T-helper 9 cell (primary cell): ENCODE measurements at regions not wholly inside any gene's neighbourhood (a gene's known extent, or its start where the extent isn't known, plus 50 kb on each side); places are given as distances from the start of the nearest gene placed in this dataset.

Experiments
- DNase-seq: peaks from one replicate; pipeline ENCODE4 v3.0.0-alpha.2; 2020

- no peak for DNase-seq
These were observed 1237.8 kb downstream of the SLITRK5 start for GRCh38 chr13:88908961-88909441.

GRCh38 chr13:88919970-88920628, 1248.9 kb downstream of the SLITRK5 start:
- no peak for DNase-seq

GRCh38 chr13:88925954-88926353, 1254.8 kb downstream of the SLITRK5 start:
- DNase-seq = no peak

GRCh38 chr13:88926890-88927502, 1255.8 kb downstream of the SLITRK5 start:
- DNase-seq = no peak

- DNase-seq = no peak
These were observed 1261.8 kb downstream of the SLITRK5 start for GRCh38 chr13:88932950-88933349.

GRCh38 chr13:88937384-88937783, 1266.2 kb downstream of the SLITRK5 start:
- no peak for DNase-seq

DNA sequence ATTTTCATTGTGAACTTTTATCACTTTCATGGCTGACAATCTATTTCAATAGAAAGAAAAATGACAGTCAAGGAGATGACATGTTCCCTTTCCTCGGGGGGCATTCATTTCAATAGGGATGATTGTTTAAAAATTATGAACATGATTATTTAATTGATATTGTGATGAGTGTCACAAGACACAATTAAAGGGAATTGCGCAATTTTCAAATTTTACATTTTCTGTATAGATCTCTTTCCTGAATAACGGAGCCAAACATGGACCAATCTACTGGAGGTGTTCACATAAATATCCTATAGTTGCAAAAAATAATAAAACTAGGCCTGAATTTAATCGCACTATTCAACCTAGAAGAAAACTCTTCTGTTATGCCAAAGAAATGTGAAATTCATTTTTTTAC, 1274.6 kb downstream of the SLITRK5 start:
- no peak for DNase-seq

DNA sequence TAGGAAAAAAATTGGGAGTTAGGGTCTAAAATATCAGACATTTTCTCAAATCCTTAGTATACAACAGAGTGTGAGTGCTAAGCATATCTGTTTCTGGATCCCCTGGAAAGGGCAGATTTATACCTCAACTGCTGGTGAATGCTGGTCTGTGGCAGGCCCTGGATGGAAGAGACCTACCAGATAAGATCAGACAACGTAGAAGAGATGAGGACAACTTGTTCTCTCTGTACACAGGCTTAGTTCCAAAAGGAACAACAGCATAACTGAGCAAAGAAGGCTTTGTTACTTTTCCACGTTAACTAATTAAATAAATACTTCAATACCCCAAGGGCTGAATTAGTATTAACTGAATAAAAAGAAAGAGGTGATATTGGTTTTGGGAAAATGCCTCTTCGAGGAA, 1277.3 kb downstream of the SLITRK5 start:
- DNase-seq = no peak

DNA sequence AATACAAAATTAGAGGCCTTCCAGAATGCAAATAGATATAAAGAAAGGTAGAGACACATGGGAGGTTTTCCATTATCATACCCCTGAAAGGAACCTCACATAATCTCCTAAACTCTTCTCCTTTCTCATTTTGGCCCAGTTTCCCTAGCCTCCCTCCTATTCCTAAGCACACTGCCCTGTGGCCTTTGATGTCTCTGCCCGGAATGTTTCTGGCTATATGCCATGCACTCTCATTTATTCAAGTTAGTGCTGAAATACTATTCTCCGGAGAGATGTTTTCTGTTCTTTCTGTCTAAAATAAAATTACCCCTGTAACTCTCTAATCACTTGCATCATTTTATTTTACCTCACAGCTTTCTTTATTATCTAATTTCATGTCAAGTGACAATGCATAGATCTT, 1287.7 kb downstream of the SLITRK5 start:
- DNase-seq = no peak

DNA sequence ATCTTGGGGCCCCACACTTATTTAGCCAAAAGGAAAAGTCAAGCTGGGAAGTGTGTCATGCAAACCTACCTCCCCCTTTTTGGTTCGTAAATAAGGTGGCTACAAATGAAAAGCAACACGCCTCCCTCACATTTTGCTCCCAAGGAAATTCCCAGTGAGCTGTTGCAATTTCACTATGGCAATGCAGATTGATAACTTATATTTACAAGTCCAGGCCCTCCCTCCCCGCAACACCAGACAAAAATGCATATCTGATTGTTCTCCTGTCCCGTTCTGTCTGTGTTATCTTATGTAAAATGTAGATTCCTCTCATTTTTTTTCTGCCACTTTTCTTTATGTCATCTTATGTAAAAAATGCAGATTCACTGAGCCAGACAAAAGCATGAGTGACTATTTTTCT, 1305.3 kb downstream of the SLITRK5 start:
- DNase-seq = no peak

GRCh38 chr13:88978607-88979006, 1307.4 kb downstream of the SLITRK5 start:
- DNase-seq = no peak

DNA sequence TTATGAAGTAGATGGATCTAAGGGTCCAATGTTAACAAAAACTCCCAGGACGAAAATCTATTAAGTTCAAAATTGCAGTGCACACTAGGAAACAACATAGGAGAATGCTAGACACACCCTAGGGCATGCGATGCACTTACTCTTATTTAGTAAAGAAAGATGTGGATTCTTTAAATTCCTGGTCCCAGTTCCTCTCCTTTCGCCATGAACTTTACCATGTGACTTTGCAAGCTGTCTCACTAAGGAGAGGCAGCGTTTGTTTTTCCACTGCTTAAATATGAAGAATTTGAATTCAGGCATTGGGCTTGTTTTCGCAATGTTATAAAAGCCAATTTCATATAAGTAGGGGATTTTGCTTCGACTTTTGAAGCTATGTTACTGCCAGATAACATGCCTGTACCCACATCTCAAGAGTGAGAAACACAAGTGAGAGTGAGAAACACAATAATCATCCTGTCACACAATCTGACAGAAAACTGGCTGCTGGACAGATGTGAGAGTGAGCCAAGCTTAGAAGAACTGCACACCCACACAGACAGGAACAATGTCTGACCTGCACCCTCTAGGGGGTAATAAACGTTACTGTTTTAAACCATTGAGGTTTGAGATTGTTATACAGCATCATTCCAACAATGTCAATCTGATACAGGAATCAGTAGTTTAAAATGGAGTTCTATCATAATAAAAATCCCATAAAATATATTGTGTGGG, 1308.4 kb downstream of the SLITRK5 start:
- DNase-seq = no peak

GRCh38 chr13:89003656-89004055, 1332.5 kb downstream of the SLITRK5 start:
- no peak for DNase-seq

DNA sequence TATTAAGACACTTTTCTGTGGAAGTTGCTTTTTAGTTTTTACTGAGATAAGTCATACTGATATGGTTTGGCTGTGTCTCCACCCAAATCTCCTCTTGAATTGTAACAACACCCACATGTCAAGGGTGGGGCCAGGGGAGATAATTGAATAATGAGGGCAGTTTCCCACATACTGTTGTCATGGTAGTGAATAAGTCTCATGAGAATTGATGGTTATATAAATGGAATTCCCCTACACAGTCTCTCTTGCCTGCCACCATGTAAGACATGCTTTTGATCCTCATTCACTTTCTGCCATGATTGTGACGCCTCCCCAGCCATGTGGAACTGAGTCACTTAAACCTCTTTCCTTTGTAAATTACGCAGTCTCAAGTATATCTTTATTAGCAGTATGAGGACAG, 1340.4 kb downstream of the SLITRK5 start:
- DNase-seq = no peak

DNA sequence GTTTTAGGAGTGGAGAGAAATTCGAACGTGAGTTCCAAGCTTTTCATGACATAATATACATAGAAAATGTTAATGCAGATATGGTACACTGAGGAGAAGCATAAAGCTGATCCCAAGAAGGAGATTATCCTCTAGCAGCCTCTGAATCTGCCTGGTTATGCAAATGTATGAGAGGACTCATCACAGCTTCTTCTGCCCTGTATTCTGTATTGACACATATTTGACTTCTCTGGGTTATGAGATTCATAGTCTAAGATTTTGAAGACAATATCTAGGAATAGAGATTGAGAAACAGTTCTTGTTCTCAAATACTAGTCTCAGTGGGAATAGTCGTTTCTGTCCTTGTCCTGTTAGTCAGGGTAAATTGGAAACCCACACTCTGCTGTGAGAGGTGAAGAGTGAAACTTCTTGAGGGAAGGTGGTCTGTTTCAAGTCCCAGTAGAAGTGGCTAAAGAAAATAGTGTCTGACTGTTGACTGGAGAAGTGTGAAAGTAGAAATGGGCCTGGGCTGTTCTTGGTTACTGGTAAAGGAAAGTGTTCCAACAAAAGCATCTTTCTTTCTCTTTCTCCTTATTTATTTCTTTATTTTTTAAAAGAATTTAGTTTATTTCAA, 1356.6 kb downstream of the SLITRK5 start:
- DNase-seq = no peak

GRCh38 chr13:89029062-89029461, 1357.9 kb downstream of the SLITRK5 start:
- DNase-seq = no peak

DNA sequence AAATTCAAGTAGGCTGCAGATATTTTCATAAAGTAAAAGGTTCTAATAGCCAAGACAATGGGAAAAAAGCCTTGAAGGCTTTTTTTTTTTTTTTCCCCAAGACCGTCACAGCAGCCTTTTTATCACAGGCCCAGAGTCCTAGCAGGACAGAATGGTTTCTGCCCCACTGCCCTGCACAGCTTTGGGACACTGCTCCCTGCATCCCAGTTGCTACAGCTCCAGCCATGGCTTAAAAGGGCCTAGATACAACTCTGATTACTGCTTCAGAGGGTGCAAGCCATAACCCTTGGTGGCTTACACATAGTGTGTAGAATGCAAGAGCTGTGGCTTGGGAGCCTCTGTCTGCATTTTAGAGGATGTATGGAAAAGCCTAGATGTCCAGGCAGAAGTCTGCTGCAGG, 1362.8 kb downstream of the SLITRK5 start:
- DNase-seq = no peak

DNA sequence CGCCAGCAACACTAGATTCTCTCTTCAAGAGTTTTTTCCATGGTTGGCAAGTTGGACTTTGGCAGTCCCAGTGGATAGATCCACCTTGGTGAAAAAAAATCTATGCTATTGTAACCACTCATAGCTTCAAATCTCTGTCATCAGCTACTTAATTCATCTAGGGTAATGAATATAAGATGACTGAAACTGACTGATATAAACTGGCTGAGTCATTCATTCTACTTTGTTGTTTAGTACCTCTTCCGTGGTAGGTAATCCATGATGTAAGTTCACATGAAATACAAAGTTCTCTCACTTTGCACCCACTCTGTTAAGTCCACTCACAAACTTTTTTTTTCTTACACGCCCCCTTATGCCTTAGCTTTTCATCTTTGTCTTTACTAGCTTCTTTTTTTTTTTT, 1381.5 kb downstream of the SLITRK5 start:
- DNase-seq = no peak

- DNase-seq = no peak
These were observed 1382.2 kb downstream of the SLITRK5 start for GRCh38 chr13:89053418-89053817.

DNA sequence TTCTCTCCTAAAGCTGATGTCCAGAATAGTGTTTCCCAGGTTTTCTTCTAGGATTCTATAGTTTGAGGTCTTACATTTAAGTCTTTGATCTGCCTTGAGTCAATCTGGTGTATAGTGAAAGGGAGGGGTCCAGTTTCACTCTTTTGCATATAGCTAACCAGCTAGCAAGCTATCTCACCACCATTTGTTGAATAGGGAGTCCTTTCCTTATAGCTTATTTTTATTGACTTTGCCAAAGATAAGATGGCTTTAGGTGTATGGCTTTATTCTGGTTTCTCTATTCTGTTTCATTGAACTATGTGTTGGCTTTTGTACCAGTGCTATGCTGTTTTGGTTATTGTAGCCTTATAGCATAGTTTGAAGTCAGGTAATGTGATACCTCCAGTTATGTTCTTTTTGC, 1386.1 kb downstream of the SLITRK5 start:
- DNase-seq = no peak

DNA sequence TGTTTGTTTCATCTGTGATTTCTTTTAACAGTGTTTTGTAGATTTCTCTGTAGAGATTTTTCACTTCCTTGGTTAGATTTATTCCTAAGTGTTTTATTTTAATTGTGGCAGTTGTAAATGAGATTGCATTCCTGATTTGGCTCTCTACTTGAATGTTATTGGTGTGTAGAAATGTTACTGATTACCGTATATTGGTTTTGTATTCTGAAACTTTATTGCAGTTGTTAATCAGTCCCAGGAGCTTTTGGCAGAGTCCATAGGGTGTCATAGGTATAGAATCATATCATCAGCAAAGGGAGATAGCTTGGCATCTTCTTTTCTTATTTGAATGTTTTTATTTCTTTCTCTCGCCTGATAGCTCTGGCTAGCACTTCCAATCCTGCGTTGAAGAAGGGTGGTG, 1386.7 kb downstream of the SLITRK5 start:
- no peak for DNase-seq

- DNase-seq = no peak
These were observed 1390.7 kb downstream of the SLITRK5 start for GRCh38 chr13:89061821-89062220.

DNA sequence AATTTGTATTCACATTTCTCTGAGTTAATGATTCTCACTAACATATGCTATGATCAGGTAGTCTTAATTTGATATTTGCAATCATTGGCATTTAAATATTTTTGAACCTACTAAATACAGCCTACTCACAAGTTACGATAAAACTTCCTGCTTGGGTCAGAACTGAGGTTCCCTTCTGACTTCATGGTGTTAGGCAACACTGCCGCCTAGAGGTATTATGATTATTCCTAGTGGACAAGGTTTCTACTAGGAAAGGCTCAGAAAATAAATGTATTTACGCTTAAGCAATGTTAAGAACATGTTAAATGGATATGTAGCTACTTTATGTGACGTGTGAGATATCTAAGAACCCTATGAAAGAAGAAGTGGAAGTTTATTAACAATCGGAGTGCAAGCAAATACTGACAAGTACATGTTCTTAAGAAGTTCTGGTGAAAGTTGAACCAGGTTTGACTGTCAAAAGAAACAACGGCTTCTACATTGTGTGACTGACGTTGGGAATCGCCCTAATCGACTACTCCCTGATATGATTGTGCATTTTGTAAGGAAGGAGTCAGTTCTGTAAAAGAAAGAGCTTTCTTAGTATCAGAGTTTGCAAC, 1395.8 kb downstream of the SLITRK5 start:
- DNase-seq = no peak
